Liver (tissue), 3 donors: ENCODE measurements at regions not wholly inside any gene's neighbourhood (a gene's known extent, or its start where the extent isn't known, plus 50 kb on each side); places are given as distances from the start of the nearest gene placed in this dataset.
A peak's percentile ranks its signal among the peaks of the same experiment; 100 is the strongest.

Source experiments
- EGR1 ChIP-seq, 2 donors: IDR thresholded peaks; 2 replicates each; pipeline ENCODE4 v1.6.1; 2016 to 2018; ENCODE audit warnings: antibody characterized with exemption in 2 of 2, low read depth in 2 of 2
- HNF4G ChIP-seq: IDR thresholded peaks from 2 replicates; pipeline ENCODE4 v1.6.1; 2016; ENCODE audit warnings: antibody characterized with exemption
- JUND ChIP-seq, 2 donors: IDR thresholded peaks; 2 replicates each; pipeline ENCODE4 v1.6.1; 2016; ENCODE audit warnings: antibody characterized with exemption in 2 of 2
- RXRA ChIP-seq, 2 donors: IDR thresholded peaks; 2 replicates each; pipeline ENCODE4 v1.6.1; 2017 to 2018; ENCODE audit warnings: antibody characterized with exemption in 2 of 2, mild to moderate bottlenecking in 1 of 2
- TAF1 ChIP-seq: conservative IDR thresholded peaks from 2 replicates; pipeline ENCODE4 v1.6.1; 2016; ENCODE audit warnings: antibody characterized with exemption, mild to moderate bottlenecking
- YY1 ChIP-seq: IDR thresholded peaks from 2 replicates; pipeline ENCODE4 v1.6.1; 2016; ENCODE audit warnings: antibody characterized with exemption, mild to moderate bottlenecking
- TF ChIP-seq, protein P1 (sequence below): fragments of 150-350 bp; IDR thresholded peaks from 2 replicates; pipeline ENCODE4 v1.5.1; 2017; ENCODE audit warnings: improper control_type of control experiment, low read depth, low read length; ENCODE audit not compliant: missing input control
- TF ChIP-seq, protein P2 (sequence below): IDR thresholded peaks from 2 replicates; pipeline ENCODE4 v1.6.1; 2016; ENCODE audit warnings: antibody characterized with exemption
- TF ChIP-seq, protein P3 (sequence below): IDR thresholded peaks from 2 replicates; pipeline ENCODE4 v1.6.1; 2016; ENCODE audit warnings: antibody characterized with exemption, mild to moderate bottlenecking
- TF ChIP-seq, protein P4 (sequence below): IDR thresholded peaks from 2 replicates; pipeline ENCODE4 v1.6.1; 2016; ENCODE audit warnings: antibody characterized with exemption
- donor health status: healthy.
- donor health status: healthy.

DNA sequence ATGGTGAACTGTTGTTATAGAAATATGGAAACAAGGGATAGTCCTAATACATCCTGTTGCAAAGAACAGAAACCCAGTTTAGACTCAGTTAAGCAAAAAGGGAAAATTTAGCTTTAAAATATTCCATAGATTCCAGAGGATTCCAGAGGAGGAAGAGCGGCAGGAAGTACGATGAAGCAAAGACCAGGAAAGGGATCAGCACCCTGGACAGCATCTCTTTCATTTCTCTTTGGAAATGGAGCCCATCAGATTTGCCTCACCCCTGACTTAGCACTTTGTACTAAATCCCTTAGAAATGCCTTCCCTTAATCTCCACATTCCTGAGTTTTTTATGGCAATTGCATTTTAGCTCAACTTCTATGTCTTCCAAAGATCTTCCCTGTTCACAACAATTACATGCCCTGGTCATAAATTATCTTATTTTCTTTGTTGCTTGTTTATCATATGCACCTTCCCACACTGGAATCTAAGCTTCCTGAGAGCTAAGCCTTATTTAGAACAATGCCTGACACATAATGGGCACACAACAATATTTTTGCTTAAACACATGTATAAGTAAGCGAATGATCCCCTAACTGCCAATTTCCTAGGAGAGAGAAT lies 150.0 kb upstream of the RBFOX1 start:
- TF ChIP-seq, protein P1, sequence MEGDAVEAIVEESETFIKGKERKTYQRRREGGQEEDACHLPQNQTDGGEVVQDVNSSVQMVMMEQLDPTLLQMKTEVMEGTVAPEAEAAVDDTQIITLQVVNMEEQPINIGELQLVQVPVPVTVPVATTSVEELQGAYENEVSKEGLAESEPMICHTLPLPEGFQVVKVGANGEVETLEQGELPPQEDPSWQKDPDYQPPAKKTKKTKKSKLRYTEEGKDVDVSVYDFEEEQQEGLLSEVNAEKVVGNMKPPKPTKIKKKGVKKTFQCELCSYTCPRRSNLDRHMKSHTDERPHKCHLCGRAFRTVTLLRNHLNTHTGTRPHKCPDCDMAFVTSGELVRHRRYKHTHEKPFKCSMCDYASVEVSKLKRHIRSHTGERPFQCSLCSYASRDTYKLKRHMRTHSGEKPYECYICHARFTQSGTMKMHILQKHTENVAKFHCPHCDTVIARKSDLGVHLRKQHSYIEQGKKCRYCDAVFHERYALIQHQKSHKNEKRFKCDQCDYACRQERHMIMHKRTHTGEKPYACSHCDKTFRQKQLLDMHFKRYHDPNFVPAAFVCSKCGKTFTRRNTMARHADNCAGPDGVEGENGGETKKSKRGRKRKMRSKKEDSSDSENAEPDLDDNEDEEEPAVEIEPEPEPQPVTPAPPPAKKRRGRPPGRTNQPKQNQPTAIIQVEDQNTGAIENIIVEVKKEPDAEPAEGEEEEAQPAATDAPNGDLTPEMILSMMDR, result no peak
- no peak for TF ChIP-seq TAF1
- no peak for TF ChIP-seq RXRA (IDR thresholded peaks at IDR 0.05)
- TF ChIP-seq, protein P2, sequence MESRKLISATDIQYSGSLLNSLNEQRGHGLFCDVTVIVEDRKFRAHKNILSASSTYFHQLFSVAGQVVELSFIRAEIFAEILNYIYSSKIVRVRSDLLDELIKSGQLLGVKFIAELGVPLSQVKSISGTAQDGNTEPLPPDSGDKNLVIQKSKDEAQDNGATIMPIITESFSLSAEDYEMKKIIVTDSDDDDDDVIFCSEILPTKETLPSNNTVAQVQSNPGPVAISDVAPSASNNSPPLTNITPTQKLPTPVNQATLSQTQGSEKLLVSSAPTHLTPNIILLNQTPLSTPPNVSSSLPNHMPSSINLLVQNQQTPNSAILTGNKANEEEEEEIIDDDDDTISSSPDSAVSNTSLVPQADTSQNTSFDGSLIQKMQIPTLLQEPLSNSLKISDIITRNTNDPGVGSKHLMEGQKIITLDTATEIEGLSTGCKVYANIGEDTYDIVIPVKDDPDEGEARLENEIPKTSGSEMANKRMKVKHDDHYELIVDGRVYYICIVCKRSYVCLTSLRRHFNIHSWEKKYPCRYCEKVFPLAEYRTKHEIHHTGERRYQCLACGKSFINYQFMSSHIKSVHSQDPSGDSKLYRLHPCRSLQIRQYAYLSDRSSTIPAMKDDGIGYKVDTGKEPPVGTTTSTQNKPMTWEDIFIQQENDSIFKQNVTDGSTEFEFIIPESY, result no peak
- TF ChIP-seq YY1, result no peak
- no peak for TF ChIP-seq HNF4G
- TF ChIP-seq, protein P3, sequence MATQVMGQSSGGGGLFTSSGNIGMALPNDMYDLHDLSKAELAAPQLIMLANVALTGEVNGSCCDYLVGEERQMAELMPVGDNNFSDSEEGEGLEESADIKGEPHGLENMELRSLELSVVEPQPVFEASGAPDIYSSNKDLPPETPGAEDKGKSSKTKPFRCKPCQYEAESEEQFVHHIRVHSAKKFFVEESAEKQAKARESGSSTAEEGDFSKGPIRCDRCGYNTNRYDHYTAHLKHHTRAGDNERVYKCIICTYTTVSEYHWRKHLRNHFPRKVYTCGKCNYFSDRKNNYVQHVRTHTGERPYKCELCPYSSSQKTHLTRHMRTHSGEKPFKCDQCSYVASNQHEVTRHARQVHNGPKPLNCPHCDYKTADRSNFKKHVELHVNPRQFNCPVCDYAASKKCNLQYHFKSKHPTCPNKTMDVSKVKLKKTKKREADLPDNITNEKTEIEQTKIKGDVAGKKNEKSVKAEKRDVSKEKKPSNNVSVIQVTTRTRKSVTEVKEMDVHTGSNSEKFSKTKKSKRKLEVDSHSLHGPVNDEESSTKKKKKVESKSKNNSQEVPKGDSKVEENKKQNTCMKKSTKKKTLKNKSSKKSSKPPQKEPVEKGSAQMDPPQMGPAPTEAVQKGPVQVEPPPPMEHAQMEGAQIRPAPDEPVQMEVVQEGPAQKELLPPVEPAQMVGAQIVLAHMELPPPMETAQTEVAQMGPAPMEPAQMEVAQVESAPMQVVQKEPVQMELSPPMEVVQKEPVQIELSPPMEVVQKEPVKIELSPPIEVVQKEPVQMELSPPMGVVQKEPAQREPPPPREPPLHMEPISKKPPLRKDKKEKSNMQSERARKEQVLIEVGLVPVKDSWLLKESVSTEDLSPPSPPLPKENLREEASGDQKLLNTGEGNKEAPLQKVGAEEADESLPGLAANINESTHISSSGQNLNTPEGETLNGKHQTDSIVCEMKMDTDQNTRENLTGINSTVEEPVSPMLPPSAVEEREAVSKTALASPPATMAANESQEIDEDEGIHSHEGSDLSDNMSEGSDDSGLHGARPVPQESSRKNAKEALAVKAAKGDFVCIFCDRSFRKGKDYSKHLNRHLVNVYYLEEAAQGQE, result peak; percentile 97
- TF ChIP-seq, protein P4, sequence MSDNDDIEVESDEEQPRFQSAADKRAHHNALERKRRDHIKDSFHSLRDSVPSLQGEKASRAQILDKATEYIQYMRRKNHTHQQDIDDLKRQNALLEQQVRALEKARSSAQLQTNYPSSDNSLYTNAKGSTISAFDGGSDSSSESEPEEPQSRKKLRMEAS, result no peak
- no peak for TF ChIP-seq EGR1 (IDR thresholded peaks at IDR 0.05; ENCODE audit: low read depth in 2 of 2)
- no peak for TF ChIP-seq JUND (IDR thresholded peaks at IDR 0.05)
